ENCODE measurements at regions not wholly inside any gene's neighbourhood (a gene's known extent, or its start where the extent isn't known, plus 50 kb on each side); places are given as distances from the start of the nearest gene placed in this dataset.
"Not testable (repeated sequence)": the region's sequence is repeated elsewhere in the genome, so short reads cannot be mapped to it uniquely, and the experiment has no call there.

DNA sequence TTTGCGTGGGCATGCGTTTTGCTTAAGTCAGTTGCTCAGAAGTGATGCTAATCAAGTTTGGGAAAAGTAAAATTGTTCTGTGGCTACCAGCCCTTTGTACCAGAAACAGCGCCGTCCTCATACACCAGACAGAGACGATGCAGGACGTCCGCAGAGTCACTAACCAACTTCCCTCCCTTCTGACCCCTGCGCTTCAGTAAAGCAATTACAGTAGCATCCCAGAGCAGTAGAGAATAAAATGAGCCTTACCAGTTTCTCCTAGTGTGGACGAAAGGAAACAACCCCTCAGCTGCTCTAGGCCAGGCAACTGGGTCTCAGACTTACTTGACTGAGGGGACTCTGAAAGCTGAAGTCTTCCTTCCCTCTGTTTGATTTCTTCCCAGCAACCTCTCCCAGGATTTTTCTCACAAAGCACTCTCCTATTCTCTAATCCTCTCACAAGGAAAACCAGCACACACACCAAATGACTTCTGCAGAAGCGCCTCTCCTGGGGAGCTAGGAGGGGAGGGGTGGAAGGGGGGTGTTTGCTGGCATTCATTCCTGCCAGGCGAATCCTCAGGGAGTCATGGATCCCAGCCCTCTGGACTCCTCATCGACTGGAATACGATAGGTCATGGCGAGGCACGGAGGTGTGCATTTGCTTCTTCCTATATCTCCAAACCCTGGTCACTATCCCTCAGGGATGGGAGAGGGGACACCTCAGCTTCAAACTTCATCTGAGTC, 56.0 kb upstream of the MID1 start:
- no peak for DNase-seq (ENCODE audit: low spot score)

DNA sequence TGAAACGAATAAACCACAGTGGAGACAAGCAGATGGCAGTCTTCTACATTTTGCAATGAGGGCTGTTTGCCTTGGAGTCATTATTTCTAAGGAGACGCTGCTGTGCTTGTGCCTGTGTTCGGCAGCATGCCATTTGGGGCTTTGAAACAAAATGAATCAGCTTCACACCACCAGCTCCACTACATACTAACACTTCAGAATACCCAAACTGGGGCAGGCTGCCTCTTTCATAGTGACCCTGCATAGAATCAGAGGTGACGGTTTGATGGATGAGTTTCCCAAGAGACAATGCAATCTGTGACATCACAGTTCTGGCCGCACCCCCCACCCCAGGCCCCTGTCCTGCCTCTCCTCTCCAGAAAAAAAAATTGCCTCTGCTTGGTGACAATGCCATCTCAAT, 57.1 kb upstream of the MID1 start:
- no peak for DNase-seq (ENCODE audit: low spot score)

DNA sequence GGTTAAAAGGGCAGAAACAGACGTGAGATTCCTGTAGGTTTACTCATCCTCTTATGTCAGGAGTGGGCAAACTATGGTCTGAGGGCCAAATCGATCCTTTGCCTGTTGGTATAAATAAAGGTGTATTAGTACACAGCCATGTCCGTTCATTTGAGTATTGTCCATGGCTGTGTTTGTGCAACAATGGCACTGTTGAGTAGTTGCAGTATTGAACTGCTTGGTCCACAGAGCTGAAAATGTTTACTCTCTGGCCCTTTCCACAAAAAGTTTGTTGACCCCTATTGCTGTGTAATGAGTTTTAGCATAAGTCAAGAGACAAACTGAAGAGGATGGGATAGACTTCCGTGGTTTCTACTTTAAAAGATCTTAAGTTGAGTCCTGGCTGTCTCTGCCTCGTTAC, 59.0 kb upstream of the MID1 start:
- no peak for DNase-seq (ENCODE audit: low spot score)

DNA sequence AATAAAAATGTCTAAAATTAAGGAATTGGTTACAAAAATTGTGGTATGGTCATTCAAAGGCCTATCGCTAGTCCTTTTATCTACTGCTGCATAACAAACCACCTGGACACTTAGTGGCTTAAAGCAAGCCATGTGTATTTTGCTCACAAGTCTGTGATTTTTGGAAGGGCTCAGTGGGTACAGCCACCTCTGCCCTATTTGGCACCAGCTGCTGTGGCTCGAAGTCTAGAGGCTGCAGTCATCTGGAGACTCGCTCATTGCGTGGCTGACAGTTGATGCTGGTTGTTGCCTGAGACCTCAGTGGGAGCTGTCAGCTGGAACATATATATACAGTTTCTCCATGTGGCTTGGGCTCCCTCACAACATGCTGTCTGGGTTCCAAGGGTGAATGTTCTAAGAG, 60.8 kb upstream of the MID1 start:
- DNase-seq (ENCODE audit: low spot score) = no peak

DNA sequence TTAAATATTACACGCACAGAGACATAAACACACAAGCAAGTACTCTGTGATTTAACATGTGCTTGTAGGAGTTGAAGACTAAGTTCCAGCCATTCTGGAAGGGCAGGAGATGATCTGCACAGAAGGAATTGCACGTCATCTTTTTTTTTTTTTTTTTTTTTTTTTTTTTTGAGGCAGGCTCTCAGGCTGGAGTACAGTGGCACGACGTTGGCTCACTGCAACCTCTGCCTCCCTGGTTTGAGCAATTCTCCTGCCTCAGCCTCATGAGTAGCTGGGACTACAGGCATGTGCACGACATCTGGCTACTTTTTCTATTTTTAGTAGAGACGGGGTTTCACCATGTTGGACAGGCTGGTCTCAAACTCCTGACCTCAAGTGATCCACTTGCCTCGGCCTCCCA, 63.2 kb upstream of the MID1 start:
- not testable (repeated sequence) for DNase-seq (ENCODE audit: low spot score)

DNA sequence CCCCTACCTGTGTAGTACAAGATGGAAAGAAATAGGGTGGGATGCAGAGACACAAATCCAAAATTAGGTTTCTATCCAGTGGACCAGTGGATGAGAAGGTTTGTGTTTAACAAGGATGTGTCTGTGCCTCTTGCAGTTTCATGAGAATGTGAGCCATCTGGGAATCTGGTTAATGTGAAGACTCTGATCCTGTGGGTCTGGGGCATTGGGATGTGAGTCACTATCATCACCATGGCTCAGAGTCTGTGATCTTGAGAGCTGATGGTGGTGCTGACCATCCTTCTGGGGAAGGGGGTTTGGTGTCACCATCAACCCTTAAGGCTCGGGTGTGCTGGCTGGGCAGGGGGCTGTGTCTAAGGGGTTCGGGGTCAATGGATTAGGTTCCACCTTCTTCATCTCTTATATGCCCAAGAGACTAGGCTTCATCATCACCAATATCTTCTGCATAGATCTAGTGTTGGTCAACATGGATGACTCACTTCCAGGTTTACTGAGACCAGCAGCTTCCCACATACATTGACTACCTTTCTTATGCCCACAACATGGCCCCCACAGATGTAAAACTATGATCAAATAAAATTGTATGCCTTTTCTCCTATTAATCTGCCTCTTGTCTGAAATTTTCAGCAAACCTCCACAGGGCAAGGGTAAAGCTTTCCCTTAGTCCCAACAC, 65.7 kb upstream of the MID1 start:
- no peak for DNase-seq (ENCODE audit: low spot score)

DNA sequence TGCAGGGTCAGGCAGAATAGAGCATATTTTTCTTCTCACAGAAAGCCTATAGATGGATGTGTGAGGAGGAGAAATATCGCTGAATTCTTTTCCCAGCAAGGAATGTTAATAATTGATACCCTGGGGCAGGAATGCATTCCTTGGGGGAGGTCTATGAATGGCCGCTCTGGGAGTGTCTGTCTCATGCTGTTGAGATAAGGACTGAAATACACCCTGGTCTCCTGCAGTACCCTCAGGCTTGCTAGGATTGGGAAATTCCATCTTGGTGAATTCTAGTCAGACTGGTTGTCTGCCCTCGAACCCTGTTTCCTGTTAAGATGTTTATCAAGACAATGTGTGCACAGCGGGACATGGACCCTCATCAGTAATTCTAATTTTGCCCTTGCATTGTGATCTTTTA, 71.4 kb upstream of the MID1 start:
- DNase-seq (ENCODE audit: low spot score) = not testable (repeated sequence)

DNA sequence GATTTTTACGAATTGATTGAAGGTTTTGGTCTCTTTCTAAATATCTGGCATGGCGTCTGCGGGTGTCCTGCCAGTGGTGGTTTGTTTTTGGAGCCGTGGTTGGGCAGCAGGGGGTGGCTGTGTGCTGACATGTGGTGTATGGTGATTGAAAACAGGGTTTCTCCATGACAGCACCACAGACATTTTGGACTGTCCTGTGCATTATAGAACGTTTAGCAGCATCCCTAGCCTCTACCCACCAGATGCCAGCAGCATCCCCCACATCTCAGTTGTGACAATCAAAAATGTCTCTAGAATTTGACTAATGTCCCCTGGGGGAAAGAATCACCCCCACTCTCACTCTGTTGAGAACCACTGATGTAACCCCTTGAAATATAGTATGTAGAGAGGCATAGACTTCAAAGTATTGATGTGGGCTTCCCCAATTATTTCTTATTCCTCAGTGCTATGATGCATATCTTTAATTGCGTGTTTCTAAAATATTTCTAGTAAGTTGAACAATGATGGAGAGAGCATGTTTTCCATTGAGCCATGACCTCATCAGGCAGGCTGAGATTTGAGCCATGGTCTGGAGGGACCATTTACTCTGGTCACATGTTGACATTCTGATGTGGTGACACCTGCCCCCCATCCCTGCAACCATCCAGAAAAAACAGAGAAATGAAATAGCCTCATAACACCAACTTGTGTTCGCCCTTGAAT, 77.4 kb upstream of the MID1 start:
- DNase-seq (ENCODE audit: low spot score) = no peak

DNA sequence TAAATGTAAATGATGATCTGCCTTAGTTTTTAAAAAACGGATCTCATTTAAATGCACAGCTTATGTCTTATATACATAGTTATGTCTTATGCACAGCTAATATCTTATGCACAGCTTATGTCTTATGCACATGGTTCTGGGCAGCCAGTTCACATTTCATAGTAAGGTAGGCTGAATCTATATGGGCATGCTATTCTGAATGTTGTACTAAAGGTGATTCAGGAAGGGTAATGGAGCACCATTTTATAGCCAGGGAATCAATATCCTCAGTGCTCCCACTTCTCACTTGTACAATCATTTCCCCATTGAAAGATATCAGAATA, 77.9 kb upstream of the MID1 start:
- no peak for DNase-seq (ENCODE audit: low spot score)

DNA sequence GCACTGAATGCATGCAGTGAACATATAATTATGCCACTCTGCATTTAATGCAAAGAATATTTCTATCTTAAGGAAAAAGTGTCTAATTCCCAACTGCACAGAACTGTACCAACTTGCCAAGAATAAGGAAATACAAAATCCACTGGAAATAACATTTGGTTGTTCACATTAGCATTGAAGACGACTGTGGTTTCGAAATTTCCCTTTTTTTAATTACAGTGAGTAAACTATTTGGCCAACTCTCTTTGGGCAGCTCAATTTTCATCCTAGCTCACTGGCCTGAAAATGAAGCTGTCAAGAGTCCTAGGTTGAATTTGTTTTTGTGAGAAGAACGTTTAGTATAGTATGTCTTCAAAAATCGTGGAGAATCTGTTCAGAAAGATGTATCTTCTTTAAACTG, 81.6 kb upstream of the MID1 start:
- no peak for DNase-seq (ENCODE audit: low spot score)

DNA sequence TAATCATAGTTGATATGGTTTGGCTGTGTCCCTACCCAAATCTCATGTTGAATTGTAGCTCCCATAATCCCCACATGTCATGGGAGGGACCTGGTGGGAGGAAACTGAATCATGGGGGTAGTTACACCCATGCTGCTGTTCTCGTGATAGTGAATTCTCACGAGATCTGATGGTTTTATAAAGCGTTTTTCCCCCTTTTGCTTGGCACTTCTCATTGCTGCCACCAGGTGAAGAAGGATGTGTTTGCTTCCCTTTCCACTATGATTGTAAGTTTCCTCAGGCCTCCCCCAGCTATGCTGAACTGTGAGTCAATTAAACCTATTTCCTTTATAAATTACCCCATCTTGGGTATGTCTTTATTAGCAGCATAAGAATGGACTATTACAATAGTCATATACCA, 86.0 kb upstream of the MID1 start:
- DNase-seq (ENCODE audit: low spot score) = not testable (repeated sequence)

DNA sequence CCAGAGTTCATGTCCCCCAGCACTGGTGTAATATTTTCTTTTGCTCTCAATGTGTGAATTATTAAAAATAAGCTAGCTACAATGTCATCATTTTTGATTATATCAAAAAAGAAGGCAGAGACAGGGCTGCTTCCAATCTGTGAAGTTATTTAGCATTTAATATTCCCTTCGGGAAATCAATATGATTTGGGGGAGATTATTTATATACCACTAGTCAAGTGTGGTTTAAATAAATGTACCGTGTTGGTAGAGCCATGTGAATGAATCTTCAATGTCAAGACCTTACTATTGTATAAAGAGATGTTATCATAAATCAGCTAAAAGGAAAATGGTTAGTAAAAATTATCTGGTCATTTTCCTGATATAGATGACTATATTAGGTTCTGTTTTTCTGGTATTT, 87.4 kb upstream of the MID1 start:
- DNase-seq (ENCODE audit: low spot score) = no peak

DNA sequence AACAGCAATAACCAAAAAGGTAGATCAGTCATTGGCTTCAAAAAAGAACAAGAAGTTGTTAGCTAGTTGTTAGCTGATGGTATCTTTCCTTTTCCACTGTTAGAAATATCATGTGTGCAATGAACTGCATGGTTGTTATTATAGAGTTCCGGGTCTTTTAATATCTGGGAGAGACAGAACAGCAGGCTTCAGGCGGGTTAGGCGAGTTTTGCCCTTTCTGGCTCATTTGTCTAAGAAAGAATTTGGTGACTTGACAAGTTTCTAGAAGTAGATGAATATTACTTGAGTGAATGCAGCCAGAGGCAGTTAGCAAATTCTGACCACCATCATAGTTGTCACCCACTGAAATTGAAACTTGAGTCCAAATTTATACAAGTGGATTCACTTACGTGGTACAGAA, 88.9 kb upstream of the MID1 start:
- DNase-seq (ENCODE audit: low spot score) = no peak

DNA sequence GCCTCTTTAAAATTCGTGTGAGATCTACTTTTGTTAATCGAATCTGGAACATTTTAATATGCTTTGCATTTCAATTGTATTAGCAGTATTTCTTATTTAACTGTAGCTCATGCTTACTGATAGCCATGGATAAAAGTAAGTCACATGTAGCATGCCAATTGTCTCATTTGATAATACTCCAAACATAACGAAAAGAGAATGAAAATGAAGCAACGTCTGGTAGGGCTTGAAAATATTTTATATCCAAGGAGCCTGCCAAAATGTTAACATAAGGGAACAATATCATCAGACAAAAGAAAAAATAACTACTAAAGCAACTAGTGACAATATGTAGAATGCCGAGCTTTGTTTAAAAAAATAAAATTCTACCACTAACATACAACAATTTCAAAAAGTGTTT, 94.1 kb upstream of the MID1 start:
- no peak for DNase-seq (ENCODE audit: low spot score)

DNA sequence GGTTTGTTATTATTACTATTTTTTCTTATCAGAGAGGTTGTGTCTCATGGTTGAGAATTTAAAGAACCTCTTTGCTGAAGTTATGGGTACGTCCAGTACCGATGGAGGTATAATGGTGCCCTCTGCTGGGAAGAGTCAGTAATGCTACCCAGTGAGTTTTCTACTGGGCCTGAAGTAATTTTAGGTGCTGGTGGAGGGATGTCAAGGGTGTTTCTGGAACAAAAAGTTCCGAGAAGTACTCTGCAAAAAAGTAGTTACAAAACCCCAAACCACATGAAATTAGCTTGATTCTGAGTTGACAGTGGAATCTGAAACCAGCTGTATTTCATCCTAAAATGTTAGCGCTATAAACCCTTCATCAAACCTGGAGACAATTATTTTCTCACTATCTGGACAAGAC, 102.5 kb upstream of the MID1 start:
- peak; percentile 30 for DNase-seq (ENCODE audit: low spot score)

DNA sequence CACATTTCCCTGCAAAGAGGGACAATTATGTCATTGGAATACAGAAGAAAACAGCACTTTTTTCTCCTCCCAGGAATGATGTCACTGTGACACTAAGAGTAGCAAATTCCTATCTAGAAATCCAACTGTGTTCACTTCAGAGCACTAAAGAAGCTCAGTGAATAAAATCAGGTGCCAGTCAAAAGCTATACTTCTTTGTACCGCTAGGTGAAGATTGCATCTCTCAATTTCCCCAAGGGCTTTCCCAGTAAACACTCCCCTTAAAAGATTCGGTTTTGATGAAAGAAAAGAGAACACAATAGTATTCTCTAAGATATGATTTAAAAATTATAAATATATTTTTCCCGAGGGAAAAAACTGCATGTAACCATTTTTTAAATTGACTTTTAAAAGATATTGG, 104.7 kb upstream of the MID1 start:
- DNase-seq (ENCODE audit: low spot score) = peak; percentile 8

DNA sequence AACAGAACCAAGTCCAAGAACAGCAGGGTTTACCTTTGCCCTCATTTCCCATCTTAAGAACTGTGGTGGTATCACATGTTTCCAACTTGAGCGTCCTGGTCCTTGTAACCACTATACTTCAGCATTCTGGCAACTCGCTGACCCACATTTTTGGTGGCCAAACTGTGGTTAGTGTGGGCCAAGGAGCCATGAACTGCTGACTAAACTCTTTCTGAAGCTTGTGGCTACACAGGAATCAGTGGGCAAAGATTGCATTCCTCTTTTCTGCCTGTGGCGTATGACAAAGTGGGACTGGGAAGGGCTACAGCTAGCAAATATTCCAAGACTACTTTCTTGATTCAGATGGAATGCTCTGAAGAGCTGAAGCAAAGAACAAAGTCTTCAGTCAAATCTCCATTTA, 106.3 kb upstream of the MID1 start:
- DNase-seq (ENCODE audit: low spot score) = no peak

DNA sequence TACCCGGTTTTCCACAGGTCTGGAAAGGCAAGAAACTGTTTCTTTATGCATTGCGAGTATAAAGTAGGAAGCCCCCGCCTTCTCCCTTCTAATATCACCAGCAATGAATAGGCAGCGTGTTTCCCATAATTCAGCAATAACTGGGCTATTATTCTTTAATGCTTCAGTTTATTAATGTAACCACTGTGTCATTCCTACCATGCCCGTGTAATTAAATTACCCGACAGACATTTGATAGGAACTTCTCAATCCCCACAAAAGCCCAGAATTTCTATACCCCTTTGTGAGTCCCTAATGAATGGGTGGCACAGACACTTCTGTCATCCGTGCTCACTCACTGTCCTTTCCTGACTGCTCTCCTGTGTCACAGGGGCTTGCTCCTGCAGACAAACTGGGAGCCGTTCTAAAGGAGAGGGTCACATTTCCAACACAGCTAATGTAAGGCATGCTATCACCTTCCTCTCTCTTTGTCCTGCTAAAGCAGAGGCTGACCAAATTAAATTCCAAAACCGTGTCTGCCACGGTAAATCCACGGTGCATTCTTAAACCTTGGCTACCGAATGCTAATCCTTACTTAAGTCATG, 108.5 kb upstream of the MID1 start:
- DNase-seq (ENCODE audit: low spot score) = no peak

DNA sequence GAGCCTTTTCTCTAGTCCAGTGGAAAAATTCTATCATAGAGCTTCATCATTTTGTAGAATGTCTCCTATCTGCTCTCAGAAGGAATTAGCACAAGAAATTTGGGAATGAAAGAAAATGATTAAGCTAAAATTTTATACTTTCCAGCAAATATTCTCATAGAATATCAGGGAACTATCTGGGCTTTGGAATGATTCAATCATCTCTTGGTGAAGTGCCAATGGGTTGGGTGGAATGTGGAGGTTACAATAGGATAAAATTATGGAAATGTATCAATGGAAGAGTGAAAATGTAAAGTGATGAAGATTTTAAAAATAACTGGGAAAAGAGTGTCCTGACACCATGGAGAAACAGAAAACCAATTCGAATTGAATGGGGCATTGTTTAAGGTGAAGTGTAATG, 119.0 kb upstream of the MID1 start:
- no peak for DNase-seq (ENCODE audit: low spot score)

DNA sequence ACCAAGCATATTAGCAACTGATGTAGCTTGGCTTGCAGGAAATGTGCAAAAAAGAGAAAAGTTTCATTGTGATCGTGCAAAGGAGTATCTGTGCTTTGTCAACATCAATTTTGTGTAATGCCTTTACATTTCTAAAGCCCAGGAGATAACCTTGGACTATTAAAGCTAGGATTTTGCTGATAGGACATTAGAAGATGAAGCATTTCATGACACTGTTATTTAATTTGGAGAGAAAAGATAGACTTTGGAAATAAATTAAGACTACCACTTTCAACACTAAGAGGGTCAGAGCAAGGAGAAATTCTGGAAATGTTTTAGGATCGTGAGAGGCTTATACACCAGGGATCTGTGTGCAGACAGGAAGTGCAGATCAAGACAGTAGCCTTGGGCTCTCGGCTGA, 120.6 kb upstream of the MID1 start:
- no peak for DNase-seq (ENCODE audit: low spot score)

DNA sequence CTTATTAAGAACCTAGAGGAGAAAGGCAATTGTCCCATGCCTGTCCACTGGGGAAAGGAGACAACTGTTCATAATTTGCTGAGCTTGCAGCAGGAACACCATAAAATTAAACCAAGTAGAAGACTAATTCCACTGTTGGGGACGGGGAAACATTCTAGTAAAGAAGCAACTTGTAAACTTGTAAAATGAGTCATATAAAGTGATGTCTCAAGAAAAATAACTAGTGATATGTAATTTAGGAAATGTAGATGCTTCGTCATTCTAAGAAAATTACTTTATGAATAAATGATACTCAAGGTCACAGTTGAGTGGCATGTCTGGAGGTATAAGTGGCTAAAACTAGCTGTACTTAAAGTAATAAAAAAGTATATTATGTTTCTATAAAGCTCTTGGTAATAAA, 121.2 kb upstream of the MID1 start:
- no peak for DNase-seq (ENCODE audit: low spot score)

DNA sequence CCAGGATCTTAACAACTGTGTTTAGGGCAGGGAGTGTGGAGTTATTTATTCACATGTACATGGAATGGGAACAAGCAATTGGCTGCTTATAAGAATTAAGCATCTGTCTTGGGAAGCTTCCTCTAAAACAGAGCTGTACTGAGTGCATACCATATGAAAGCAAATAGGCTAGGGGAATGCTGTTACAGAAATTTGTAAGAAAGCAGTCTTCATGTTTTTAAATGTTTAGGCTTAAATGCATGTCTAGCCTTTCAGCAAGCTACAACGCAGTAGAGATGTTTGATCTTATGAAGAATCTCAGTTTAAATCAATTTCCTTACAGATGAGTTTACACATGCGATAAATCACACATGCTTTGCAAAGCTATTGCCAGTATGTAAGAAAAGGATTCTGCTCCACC, 123.1 kb upstream of the MID1 start:
- DNase-seq (ENCODE audit: low spot score) = no peak

DNA sequence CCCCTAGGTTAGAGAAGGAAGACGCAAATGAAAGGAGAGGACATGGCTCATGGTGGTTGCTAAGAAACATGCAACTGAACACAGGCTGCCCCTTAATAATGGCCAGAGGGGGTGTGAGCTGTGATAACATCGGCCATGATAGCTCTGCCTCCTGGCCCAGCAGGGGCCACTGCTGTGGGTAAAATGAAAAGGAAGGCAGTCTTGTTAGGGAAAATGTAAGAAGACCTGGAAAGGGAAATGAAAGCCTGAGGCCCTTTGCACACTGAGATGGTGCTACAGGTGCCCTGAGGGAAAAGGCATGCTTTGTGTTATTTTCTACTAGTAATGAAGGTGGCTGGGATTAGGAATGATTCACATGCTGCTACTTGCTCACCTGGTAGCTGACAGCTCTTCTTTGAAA, 123.6 kb upstream of the MID1 start:
- no peak for DNase-seq (ENCODE audit: low spot score)

Data from HuH-7 (cell line).